ENCODE measurements at regions not wholly inside any gene's neighbourhood (a gene's known extent, or its start where the extent isn't known, plus 50 kb on each side); places are given as distances from the start of the nearest gene placed in this dataset.
A peak's percentile ranks its signal among the peaks of the same experiment; 100 is the strongest.

- Histone ChIP-seq H4K91ac (ENCODE audit: insufficient read depth, low read depth, low read length) (peak overlapping the region; percentile 11; the same call in 1 of the 2 replicates), H2BK15ac (ENCODE audit: low read depth, low read length) (peak overlapping the region; percentile 42; the same call in 2 of the 3 replicates), H3K4ac (ENCODE audit: low read depth, low read length) (peak overlapping the region; percentile 71), H3K36me3 (ENCODE audit: control insufficient read depth, insufficient read depth, low read length) (no peaks in the 10 kb centered on the region), H2AK9ac (replicated peaks; ENCODE audit: low read depth, low read length, poor library complexity) (no peak overlapping the region), H2BK5ac (ENCODE audit: low read depth, low read length, poor library complexity, severe bottlenecking) (no peak overlapping the region), H3K4me3 (ENCODE audit: insufficient read depth, low read depth, low read length) (no peak overlapping the region), H2AK5ac (ENCODE audit: low read depth, low read length) (peak overlapping the region; percentile 54; the same call in 1 of the 2 replicates), H3K9me1 (ENCODE audit: insufficient read depth, low read length) (peaks cover 10% of the 10 kb centered on the region), H3K18ac (ENCODE audit: low read depth, low read length) (peak overlapping the region; percentile 64), H2BK20ac (ENCODE audit: low read depth, low read length) (peak overlapping the region; percentile 90), H3K27ac (ENCODE audit: insufficient read depth, low read length) (no peak overlapping the region), H3K79me1 (ENCODE audit: low read depth in 1 of 2, low read length in 2 of 2) (peaks cover 0 to 8% of the 10 kb centered on the region in 2 experiments; a peak in 1 of 4 replicates), H4K20me1 (ENCODE audit: insufficient read depth, low read length) (no peaks in the 10 kb centered on the region), H3K23ac (ENCODE audit: low read depth, low read length) (0 out of 2 replicates have a peak overlapping the region, but pooled peaks have one; percentile 12), H3K9ac (ENCODE audit: low read depth, low read length) (no peak overlapping the region), H4K8ac (ENCODE audit: low read depth in 2 of 2, low read length in 2 of 2) (peak overlapping the region in 1 of 2 experiments; percentile 24; a peak in 1 of 4 replicates), H4K5ac (ENCODE audit: low read depth, low read length) (peak overlapping the region; percentile 12; the same call in 1 of the 2 replicates), H3K27me3 (ENCODE audit: control insufficient read depth, insufficient read depth, low read length) (no peaks in the 10 kb centered on the region), H3K4me1 (ENCODE audit: control insufficient read depth, insufficient read depth, low read length) (peaks cover 19% of the 10 kb centered on the region), H2BK120ac (ENCODE audit: low read depth, low read length) (peak overlapping the region; percentile 52), H3K14ac (replicated peaks; ENCODE audit: low read depth, low read length) (no peak overlapping the region; the same call in 1 of the 2 replicates), H2AFZ (replicated peaks; ENCODE audit: low read length, poor library complexity) (no peak overlapping the region), H3K4me2 (ENCODE audit: low read depth, low read length) (no peak overlapping the region), H3K56ac (ENCODE audit: extremely low read depth, insufficient read depth, low read length) (no peak overlapping the region; the same call in 1 of the 2 replicates), H3K9me3 (ENCODE audit: control insufficient read depth, insufficient read depth, low read length) (no peaks in the 10 kb centered on the region)
- ChIA-PET CTCF (interaction anchor here (0.6 kb wide), 1 partner anchor 38 kb away, joined by 6 read pairs; no protein-coding TSS in a partner anchor), POLR2A (ENCODE audit: unreplicated experiment) (interaction anchor here (1.0 kb wide), 1 partner anchor 13 kb away, joined by 3 read pairs; no protein-coding TSS in a partner anchor)
- ATAC-seq (ENCODE audit: low read depth) (no peak), DNase-seq (no peak)
- TF ChIP-seq SMC3 (IDR thresholded peaks at IDR 0.05; ENCODE audit: low read depth, low read length) (no peak), FOS (IDR thresholded peaks at IDR 0.05; ENCODE audit: low read depth, low read length) (no peak), MXI1 (IDR thresholded peaks at IDR 0.05; ENCODE audit: borderline replicate concordance, low read depth, low read length) (no peak), RCOR1 (IDR thresholded peaks at IDR 0.05; ENCODE audit: insufficient replicate concordance, low read length) (no peak), RFX5 (IDR thresholded peaks at IDR 0.05; ENCODE audit: low read depth, low read length) (no peak), ELK1 (IDR thresholded peaks at IDR 0.05; ENCODE audit: borderline replicate concordance, low read depth, low read length) (no peak), CTCF (conservative IDR thresholded peaks at IDR 0.05; ENCODE audit: low read depth, low read length) (no peak), CHD1 (IDR thresholded peaks at IDR 0.05; ENCODE audit: low read depth, low read length) (no peak), MAZ (IDR thresholded peaks at IDR 0.05; ENCODE audit: borderline replicate concordance, low read depth, low read length) (no peak), MAFK (IDR thresholded peaks at IDR 0.05; ENCODE audit: low read depth, low read length) (no peak), BHLHE40 (IDR thresholded peaks at IDR 0.05; ENCODE audit: low read depth, low read length) (no peak)
- no TSS peak for BruUV-seq (replicated peaks)
- WGBS, 2 experiments (ENCODE audit: extremely low coverage in 2 of 2, insufficient read length in 1 of 2): no CpG with 5 or more reads among the region's 3 CpGs
- dilution Hi-C loops (cut with HindIII; ENCODE audit: low sequenced_read_pairs, unreplicated experiment): no loop called here
- in situ Hi-C loops (cut with MboI; ENCODE audit: low sequenced_read_pairs): no loop called here
- intact Hi-C loops (cut with micrococcal nuclease): no loop called here
Measured at GRCh38 chr4:186901850-186902249, 178.2 kb upstream of the FAT1 start.
